ENCODE measurements at regions not wholly inside any gene's neighbourhood (a gene's known extent, or its start where the extent isn't known, plus 50 kb on each side); places are given as distances from the start of the nearest gene placed in this dataset.

DNA sequence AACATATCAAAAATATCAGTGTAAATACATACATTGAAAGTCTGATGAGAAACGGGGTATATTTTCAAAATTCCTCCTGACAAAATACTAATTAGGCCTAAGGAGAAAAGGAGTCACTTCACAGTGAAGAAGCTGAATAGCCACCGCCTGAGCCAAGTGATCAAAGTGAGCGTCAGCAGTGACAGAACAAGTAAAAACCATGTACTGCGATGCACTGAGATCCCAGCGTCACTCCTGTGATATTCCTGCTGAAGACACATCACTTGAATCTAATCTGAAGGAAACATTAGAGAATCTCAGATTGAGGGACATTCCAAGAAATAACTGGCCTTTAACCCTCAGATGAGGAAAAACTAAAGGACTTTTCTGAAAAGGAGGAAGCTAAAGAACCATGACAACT, 285.3 kb downstream of the EN1 start:
- TF ChIP-seq POLR2A (IDR thresholded peaks at IDR 0.05; ENCODE audit: low read length), result no peak
- no peak for TF ChIP-seq GATA1 (IDR thresholded peaks at IDR 0.05; ENCODE audit: low read depth, low read length)
